ENCODE measurements at regions not wholly inside any gene's neighbourhood (a gene's known extent, or its start where the extent isn't known, plus 50 kb on each side); places are given as distances from the start of the nearest gene placed in this dataset.
A peak's percentile ranks its signal among the peaks of the same experiment; 100 is the strongest.
"Not testable (repeated sequence)": the region's sequence is repeated elsewhere in the genome, so short reads cannot be mapped to it uniquely, and the experiment has no call there.

GRCh38 chrX:40530509-40530908 is 50.3 kb upstream of the ATP6AP2 start:
- no peak for TF ChIP-seq CTCF (conservative IDR thresholded peaks at IDR 0.05)

GRCh38 chrX:40527543-40527942 is 53.2 kb upstream of the ATP6AP2 start:
- H3K27ac ChIP-seq: no peak overlapping the region
- TF ChIP-seq CTCF (conservative IDR thresholded peaks at IDR 0.05): no peak

More at GRCh38 chrX:40530509-40530908, 50.3 kb upstream of the ATP6AP2 start:
- H3K27ac ChIP-seq: no peak overlapping the region

GRCh38 chrX:40526412-40526811 is 54.4 kb upstream of the ATP6AP2 start:
- H3K27ac ChIP-seq: no peak overlapping the region
- no peak for TF ChIP-seq CTCF (conservative IDR thresholded peaks at IDR 0.05)

GRCh38 chrX:40525901-40526300 is 54.9 kb upstream of the ATP6AP2 start:
- not testable (repeated sequence) for H3K27ac ChIP-seq

GRCh38 chrX:40524423-40524822 is 56.3 kb upstream of the ATP6AP2 start:
- no peak for TF ChIP-seq CTCF (conservative IDR thresholded peaks at IDR 0.05)
- no peak overlapping the region for H3K27ac ChIP-seq

- TF ChIP-seq CTCF (conservative IDR thresholded peaks at IDR 0.05): no peak
Measured at GRCh38 chrX:40523852-40524251, 56.9 kb upstream of the ATP6AP2 start.

GRCh38 chrX:40521868-40522450 is 58.8 kb upstream of the ATP6AP2 start:
- no peak for TF ChIP-seq CTCF (conservative IDR thresholded peaks at IDR 0.05)
- no peak overlapping the region for H3K27ac ChIP-seq

More at GRCh38 chrX:40523852-40524251, 56.9 kb upstream of the ATP6AP2 start:
- H3K27ac ChIP-seq: no peak overlapping the region

GRCh38 chrX:40514376-40514775 is 66.4 kb upstream of the ATP6AP2 start:
- TF ChIP-seq CTCF (conservative IDR thresholded peaks at IDR 0.05): no peak
- H3K27ac ChIP-seq: 0 out of 2 replicates have a peak overlapping the region, but pooled peaks have one; percentile 14

All from VCaP (cell line).